Uterus (tissue), 2 donors: ENCODE measurements at regions not wholly inside any gene's neighbourhood (a gene's known extent, or its start where the extent isn't known, plus 50 kb on each side); places are given as distances from the start of the nearest gene placed in this dataset.

Experiments used
- POLR2A ChIP-seq, 2 donors: fragments of 450-650 bp; IDR thresholded peaks; one replicate each; pipeline ENCODE4 v1.6.1; 2016; ENCODE audit warnings: antibody characterized with exemption in 2 of 2, mild to moderate bottlenecking in 1 of 2, moderate library complexity in 1 of 2
- TF ChIP-seq, protein P1 (sequence below), 4 experiments: fragments of 200-600 bp in 2 of 4; fragments of 450-650 bp in 2 of 4; sonication (generic) in 2 of 4; IDR thresholded peaks; one replicate each; pipeline ENCODE4 v1.5.1; 2016 to 2019; ENCODE audit warnings: antibody characterized with exemption in 4 of 4, mild to moderate bottlenecking in 2 of 4, moderate library complexity in 1 of 4

DNA sequence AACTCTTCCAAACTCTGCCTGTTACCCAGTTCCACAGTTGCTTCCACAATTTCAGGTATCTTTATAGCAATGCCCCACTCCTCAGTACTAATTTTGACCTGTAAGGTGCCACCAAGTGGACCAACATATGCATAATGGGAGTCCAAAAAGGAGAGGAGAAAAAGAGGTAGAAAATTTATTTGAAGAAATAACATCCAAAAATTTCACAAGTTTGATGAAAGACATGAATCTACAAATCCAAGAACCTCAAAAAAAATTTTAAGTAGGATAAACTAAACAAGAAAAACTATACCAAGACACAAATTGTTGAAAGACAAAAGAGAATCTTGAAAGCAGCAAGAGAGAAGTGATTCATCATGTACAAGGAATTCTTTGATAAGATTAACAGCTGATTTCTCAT is 79.8 kb downstream of the BARX1 start:
- TF ChIP-seq, protein P1, sequence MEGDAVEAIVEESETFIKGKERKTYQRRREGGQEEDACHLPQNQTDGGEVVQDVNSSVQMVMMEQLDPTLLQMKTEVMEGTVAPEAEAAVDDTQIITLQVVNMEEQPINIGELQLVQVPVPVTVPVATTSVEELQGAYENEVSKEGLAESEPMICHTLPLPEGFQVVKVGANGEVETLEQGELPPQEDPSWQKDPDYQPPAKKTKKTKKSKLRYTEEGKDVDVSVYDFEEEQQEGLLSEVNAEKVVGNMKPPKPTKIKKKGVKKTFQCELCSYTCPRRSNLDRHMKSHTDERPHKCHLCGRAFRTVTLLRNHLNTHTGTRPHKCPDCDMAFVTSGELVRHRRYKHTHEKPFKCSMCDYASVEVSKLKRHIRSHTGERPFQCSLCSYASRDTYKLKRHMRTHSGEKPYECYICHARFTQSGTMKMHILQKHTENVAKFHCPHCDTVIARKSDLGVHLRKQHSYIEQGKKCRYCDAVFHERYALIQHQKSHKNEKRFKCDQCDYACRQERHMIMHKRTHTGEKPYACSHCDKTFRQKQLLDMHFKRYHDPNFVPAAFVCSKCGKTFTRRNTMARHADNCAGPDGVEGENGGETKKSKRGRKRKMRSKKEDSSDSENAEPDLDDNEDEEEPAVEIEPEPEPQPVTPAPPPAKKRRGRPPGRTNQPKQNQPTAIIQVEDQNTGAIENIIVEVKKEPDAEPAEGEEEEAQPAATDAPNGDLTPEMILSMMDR (IDR thresholded peaks at IDR 0.05), result no peak
- TF ChIP-seq POLR2A (IDR thresholded peaks at IDR 0.05), result no peak
